ENCODE measurements at regions not wholly inside any gene's neighbourhood (a gene's known extent, or its start where the extent isn't known, plus 50 kb on each side); places are given as distances from the start of the nearest gene placed in this dataset.
"Not testable (repeated sequence)": the region's sequence is repeated elsewhere in the genome, so short reads cannot be mapped to it uniquely, and the experiment has no call there.

GRCh38 chr5:91243852-91244251 lies 139.3 kb downstream of the ARRDC3 start:
- Mint-ChIP-seq H3K27ac (no peak overlapping the region), H3K4me3 (no peak overlapping the region), H3K4me1 (no peaks in the 10 kb centered on the region), H3K9me3 (ENCODE audit: insufficient read depth) (peaks cover 4% of the 10 kb centered on the region), H3K27me3 (peaks cover 9% of the 10 kb centered on the region)
- ChIA-PET CTCF (interaction anchor here (0.8 to 1.8 kb wide), 2 partner anchors 24 to 139 kb away, joined by 3 to 5 read pairs; partner anchors contain the start of gene ARRDC3), POLR2A (no interaction called here)
- H3K4me2 ChIP-seq (replicated peaks; ENCODE audit: low read depth, low read length, poor library complexity, severe bottlenecking) = no peak overlapping the region
- no peak for DNase-seq
- H3K4me1 ChIP-seq (ENCODE audit: control insufficient read depth in 2 of 2, insufficient read depth in 2 of 2, low read length in 2 of 2) = no peaks in the 10 kb centered on the region
- TF ChIP-seq CTCF (IDR thresholded peaks at IDR 0.05) (no peak), EZH2 (IDR thresholded peaks at IDR 0.05; ENCODE audit: borderline replicate concordance, insufficient read depth, low read depth, low read length, poor library complexity, severe bottlenecking) (no peak)
- H3K27me3 ChIP-seq (replicated peaks in 1 of 4; ENCODE audit: control extremely low read depth in 1 of 4, control insufficient read depth in 3 of 4, insufficient read depth in 4 of 4, low read length in 3 of 4) = no peaks in the 10 kb centered on the region
- WGBS (ENCODE audit: insufficient coverage) = no CpG with 5 or more reads among the region's 1 CpG
- peaks cover 0 to 9% (median 2%) of the 10 kb centered on the region in 3 donors for H3K9me3 ChIP-seq (ENCODE audit: control extremely low read depth in 1 of 3, control insufficient read depth in 2 of 3, insufficient read depth in 1 of 3, low read length in 2 of 3)
- no peak for ATAC-seq (ENCODE audit: low read depth)
- no peaks in the 10 kb centered on the region for H3K36me3 ChIP-seq (replicated peaks in 1 of 2; ENCODE audit: control extremely low read depth in 1 of 2, control insufficient read depth in 1 of 2, extremely low read depth in 1 of 2, insufficient read depth in 2 of 2, low read length in 1 of 2)
- H2AFZ ChIP-seq (ENCODE audit: insufficient read depth, low read depth, low read length, poor library complexity, severe bottlenecking) = no peak overlapping the region
- H3K27ac ChIP-seq (ENCODE audit: low read length in 2 of 2) = no peak overlapping the region
- no peak overlapping the region for H3K4me3 ChIP-seq (ENCODE audit: control extremely low read depth in 1 of 5, extremely low read depth in 1 of 5, insufficient read depth in 1 of 5, low read depth in 2 of 5, low read length in 4 of 5)
- H3K9ac ChIP-seq (ENCODE audit: low read length) = no peak overlapping the region
- H4K20me1 ChIP-seq (ENCODE audit: control insufficient read depth, insufficient read depth, low read length, poor library complexity, severe bottlenecking) = no peaks in the 10 kb centered on the region
- intact Hi-C loops (cut with micrococcal nuclease) = no loop called here
- H3K79me2 ChIP-seq (ENCODE audit: control insufficient read depth, insufficient read depth, low read length) = no peaks in the 10 kb centered on the region

- Histone ChIP-seq H3K79me2 (ENCODE audit: control insufficient read depth, insufficient read depth, low read length) (no peaks in the 10 kb centered on the region), H3K4me2 (replicated peaks; ENCODE audit: low read depth, low read length, poor library complexity, severe bottlenecking) (no peak overlapping the region), H2AFZ (ENCODE audit: insufficient read depth, low read depth, low read length, poor library complexity, severe bottlenecking) (no peak overlapping the region), H3K27ac (ENCODE audit: low read length in 2 of 2) (no peak overlapping the region), H3K4me3 (ENCODE audit: control extremely low read depth in 1 of 5, extremely low read depth in 1 of 5, insufficient read depth in 1 of 5, low read depth in 2 of 5, low read length in 4 of 5) (no peak overlapping the region), H3K36me3 (replicated peaks in 1 of 2; ENCODE audit: control extremely low read depth in 1 of 2, control insufficient read depth in 1 of 2, extremely low read depth in 1 of 2, insufficient read depth in 2 of 2, low read length in 1 of 2) (no peaks in the 10 kb centered on the region), H3K27me3 (replicated peaks in 1 of 4; ENCODE audit: control extremely low read depth in 1 of 4, control insufficient read depth in 3 of 4, insufficient read depth in 4 of 4, low read length in 3 of 4) (no peaks in the 10 kb centered on the region), H4K20me1 (ENCODE audit: control insufficient read depth, insufficient read depth, low read length, poor library complexity, severe bottlenecking) (no peaks in the 10 kb centered on the region), H3K9ac (ENCODE audit: low read length) (no peak overlapping the region), H3K9me3 (ENCODE audit: control extremely low read depth in 1 of 3, control insufficient read depth in 2 of 3, insufficient read depth in 1 of 3, low read length in 2 of 3) (peaks cover 0 to 9% (median 2%) of the 10 kb centered on the region in 3 donors), H3K4me1 (ENCODE audit: control insufficient read depth in 2 of 2, insufficient read depth in 2 of 2, low read length in 2 of 2) (no peaks in the 10 kb centered on the region)
- Mint-ChIP-seq H3K9me3 (ENCODE audit: insufficient read depth) (peaks cover 4% of the 10 kb centered on the region), H3K4me1 (no peaks in the 10 kb centered on the region), H3K27me3 (peaks cover 9% of the 10 kb centered on the region), H3K27ac (no peak overlapping the region), H3K4me3 (no peak overlapping the region)
- ChIA-PET CTCF (interaction anchor here (2.2 kb wide), 1 partner anchor 142 kb away, joined by 6 read pairs; no protein-coding TSS in a partner anchor), POLR2A (no interaction called here)
- DNase-seq (no peak), ATAC-seq (ENCODE audit: low read depth) (no peak)
- intact Hi-C loops (cut with micrococcal nuclease) = no loop called here
- TF ChIP-seq CTCF (IDR thresholded peaks at IDR 0.05) (no peak), EZH2 (IDR thresholded peaks at IDR 0.05; ENCODE audit: borderline replicate concordance, insufficient read depth, low read depth, low read length, poor library complexity, severe bottlenecking) (no peak)
Measured at GRCh38 chr5:91243286-91243685, 139.8 kb downstream of the ARRDC3 start.

- 100% methylated on average over 1 of the region's 4 CpGs for WGBS (ENCODE audit: insufficient coverage)
- H4K20me1 ChIP-seq (ENCODE audit: control insufficient read depth, insufficient read depth, low read length, poor library complexity, severe bottlenecking); H3K79me2 ChIP-seq (ENCODE audit: control insufficient read depth, insufficient read depth, low read length); POLR2A ChIA-PET; H3K27me3 Mint-ChIP-seq; H3K36me3 ChIP-seq (replicated peaks in 1 of 2; ENCODE audit: control extremely low read depth in 1 of 2, control insufficient read depth in 1 of 2, extremely low read depth in 1 of 2, insufficient read depth in 2 of 2, low read length in 1 of 2); H3K27ac ChIP-seq (ENCODE audit: low read length in 2 of 2); DNase-seq; H3K4me1 Mint-ChIP-seq; H3K9me3 Mint-ChIP-seq (ENCODE audit: insufficient read depth); H3K27me3 ChIP-seq (replicated peaks in 1 of 4; ENCODE audit: control extremely low read depth in 1 of 4, control insufficient read depth in 3 of 4, insufficient read depth in 4 of 4, low read length in 3 of 4); intact Hi-C loops (cut with micrococcal nuclease); ATAC-seq (ENCODE audit: low read depth); H3K4me3 ChIP-seq (ENCODE audit: control extremely low read depth in 1 of 5, extremely low read depth in 1 of 5, insufficient read depth in 1 of 5, low read depth in 2 of 5, low read length in 4 of 5); H2AFZ ChIP-seq (ENCODE audit: insufficient read depth, low read depth, low read length, poor library complexity, severe bottlenecking); H3K27ac Mint-ChIP-seq; H3K9me3 ChIP-seq (ENCODE audit: control extremely low read depth in 1 of 3, control insufficient read depth in 2 of 3, insufficient read depth in 1 of 3, low read length in 2 of 3); H3K4me1 ChIP-seq (ENCODE audit: control insufficient read depth in 2 of 2, insufficient read depth in 2 of 2, low read length in 2 of 2); H3K9ac ChIP-seq (ENCODE audit: low read length); H3K4me3 Mint-ChIP-seq; H3K4me2 ChIP-seq (replicated peaks; ENCODE audit: low read depth, low read length, poor library complexity, severe bottlenecking): not testable (repeated sequence)
- CTCF ChIA-PET = interaction anchor here (1.2 to 2.2 kb wide), 2 partner anchors 143 to 178 kb away, joined by 3 to 6 read pairs; no protein-coding TSS in a partner anchor
Measured at GRCh38 chr5:91241460-91241859, 141.7 kb downstream of the ARRDC3 start.
